GM18502 (cell line): ENCODE measurements at regions not wholly inside any gene's neighbourhood (a gene's known extent, or its start where the extent isn't known, plus 50 kb on each side); places are given as distances from the start of the nearest gene placed in this dataset.

ENCODE experiments used
- ATAC-seq: cut with Tn5 transposase; IDR thresholded peaks from one replicate; pipeline ENCODE4 v1.9.1; 2021; ENCODE audit warnings: mild to moderate bottlenecking; ENCODE audit not compliant: unreplicated experiment, poor library complexity

- no peak for ATAC-seq
These were observed 115.9 kb downstream of the ZFP36L2 start for GRCh38 chr2:43110442-43110871.

- ATAC-seq, result no peak
These were observed 117.1 kb downstream of the ZFP36L2 start for GRCh38 chr2:43109261-43109743.

GRCh38 chr2:43107679-43108078, 118.7 kb downstream of the ZFP36L2 start:
- ATAC-seq, result no peak

GRCh38 chr2:43106559-43107527, 119.6 kb downstream of the ZFP36L2 start:
- ATAC-seq, result no peak

- ATAC-seq, result peak; percentile 64
These were observed 120.5 kb downstream of the ZFP36L2 start for GRCh38 chr2:43105586-43106558.

GRCh38 chr2:43104763-43105162, 121.6 kb downstream of the ZFP36L2 start:
- no peak for ATAC-seq

- ATAC-seq, result no peak
These were observed 122.3 kb downstream of the ZFP36L2 start for GRCh38 chr2:43104106-43104505.

- no peak for ATAC-seq
These were observed 123.4 kb downstream of the ZFP36L2 start for GRCh38 chr2:43103093-43103404.

- no peak for ATAC-seq
These were observed 123.9 kb downstream of the ZFP36L2 start for GRCh38 chr2:43102366-43103092.

GRCh38 chr2:43101751-43102150, 124.7 kb downstream of the ZFP36L2 start:
- ATAC-seq, result no peak

GRCh38 chr2:43100883-43101662, 125.3 kb downstream of the ZFP36L2 start:
- ATAC-seq, result no peak

- ATAC-seq, result no peak
These were observed 126.0 kb downstream of the ZFP36L2 start for GRCh38 chr2:43100362-43100882.

GRCh38 chr2:43099797-43100196, 126.6 kb downstream of the ZFP36L2 start:
- no peak for ATAC-seq

GRCh38 chr2:43098539-43098938, 127.9 kb downstream of the ZFP36L2 start:
- ATAC-seq, result no peak

GRCh38 chr2:43097644-43098408, 128.6 kb downstream of the ZFP36L2 start:
- no peak for ATAC-seq

- ATAC-seq, result no peak
These were observed 130.7 kb downstream of the ZFP36L2 start for GRCh38 chr2:43095533-43096295.

- no peak for ATAC-seq
These were observed 133.8 kb downstream of the ZFP36L2 start for GRCh38 chr2:43092520-43093179.
